ENCODE measurements at regions not wholly inside any gene's neighbourhood (a gene's known extent, or its start where the extent isn't known, plus 50 kb on each side); places are given as distances from the start of the nearest gene placed in this dataset.
"Not testable (repeated sequence)": the region's sequence is repeated elsewhere in the genome, so short reads cannot be mapped to it uniquely, and the experiment has no call there.

DNA sequence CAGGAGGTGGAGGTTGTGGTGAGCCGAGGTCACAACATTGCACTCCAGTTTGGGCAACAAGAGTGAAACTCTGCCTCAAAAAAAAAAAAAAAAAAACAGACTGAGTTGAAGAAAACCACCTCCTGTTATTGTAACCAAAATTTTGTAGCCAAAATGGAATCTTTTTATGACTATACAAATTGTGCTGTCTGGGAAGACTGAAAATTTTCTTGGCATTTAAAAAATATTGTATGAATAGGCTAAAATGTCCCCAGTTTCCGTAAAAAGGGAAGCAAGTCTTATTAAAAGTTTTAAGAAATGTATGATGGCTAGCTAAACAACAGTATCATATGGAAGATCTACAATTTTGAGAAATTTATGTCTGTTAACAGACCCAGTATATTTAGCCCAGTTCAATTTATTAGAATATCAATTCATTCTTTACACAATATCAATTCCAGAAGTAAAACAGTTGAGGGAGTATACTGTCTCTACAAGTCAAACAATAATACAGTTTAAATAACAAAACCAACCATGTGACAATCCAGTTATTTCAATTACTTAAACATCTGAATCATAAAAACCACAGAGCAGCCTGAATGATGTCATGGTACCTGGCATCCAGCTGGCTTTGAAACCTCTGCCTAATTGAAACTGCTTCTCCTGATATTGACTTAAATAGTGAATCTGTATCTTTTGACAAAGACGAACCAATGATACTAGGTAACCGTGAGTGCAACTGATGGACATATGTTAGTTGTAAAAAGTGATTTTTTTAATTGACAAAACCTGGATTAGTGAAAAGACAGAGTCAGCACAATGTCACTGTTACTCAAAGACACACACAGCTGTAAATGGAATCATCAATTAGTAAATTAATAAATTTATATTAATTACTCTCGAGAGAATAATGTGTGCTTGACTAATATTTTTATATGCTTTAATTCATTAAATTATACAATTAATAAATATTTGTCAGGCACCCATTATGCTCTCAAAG, 166.6 kb upstream of the MARCKS start:
- no peak for DNase-seq

- no peak for DNase-seq
Observed at GRCh38 chr6:113691260-113691656, 165.9 kb upstream of the MARCKS start.

DNA sequence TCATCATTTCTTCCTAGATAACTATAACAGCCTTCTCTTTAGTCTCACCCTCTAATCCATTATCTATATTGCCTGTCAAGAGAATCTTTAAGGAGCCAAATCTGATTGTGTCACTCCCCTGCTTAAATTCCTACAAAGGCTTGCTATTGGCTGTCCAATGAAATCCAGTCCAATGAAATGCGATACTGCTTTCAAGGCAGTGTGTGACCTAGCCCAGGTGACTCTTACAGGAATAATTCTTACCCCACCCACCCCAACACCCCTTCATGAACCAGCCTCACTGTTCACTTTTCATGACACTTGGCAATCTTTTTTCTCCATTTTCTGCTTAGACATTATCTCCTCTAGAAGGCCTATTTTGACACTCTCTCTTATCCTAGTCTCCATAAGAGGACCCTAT, 163.3 kb upstream of the MARCKS start:
- DNase-seq, result no peak

GRCh38 chr6:113694278-113695077, 162.7 kb upstream of the MARCKS start:
- DNase-seq, result no peak

DNA sequence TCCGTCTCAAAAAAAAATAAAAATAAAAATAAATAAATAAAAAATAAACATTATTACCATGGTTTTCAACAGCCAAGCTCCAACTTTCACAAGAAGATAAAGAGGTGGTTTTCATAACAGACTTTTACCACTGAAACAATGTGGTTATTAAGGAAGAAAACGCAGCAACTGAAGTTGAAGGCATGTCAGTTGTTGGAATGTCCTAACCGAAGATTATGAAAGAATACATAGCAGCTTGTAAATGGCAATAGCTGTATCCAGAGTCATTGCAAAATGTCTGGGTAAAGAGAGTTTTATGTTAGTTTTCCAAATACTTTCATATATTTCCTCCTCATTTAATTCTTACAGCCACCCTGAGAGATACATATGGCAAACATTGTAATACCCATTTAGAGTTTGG, 161.6 kb upstream of the MARCKS start:
- DNase-seq, result no peak

DNA sequence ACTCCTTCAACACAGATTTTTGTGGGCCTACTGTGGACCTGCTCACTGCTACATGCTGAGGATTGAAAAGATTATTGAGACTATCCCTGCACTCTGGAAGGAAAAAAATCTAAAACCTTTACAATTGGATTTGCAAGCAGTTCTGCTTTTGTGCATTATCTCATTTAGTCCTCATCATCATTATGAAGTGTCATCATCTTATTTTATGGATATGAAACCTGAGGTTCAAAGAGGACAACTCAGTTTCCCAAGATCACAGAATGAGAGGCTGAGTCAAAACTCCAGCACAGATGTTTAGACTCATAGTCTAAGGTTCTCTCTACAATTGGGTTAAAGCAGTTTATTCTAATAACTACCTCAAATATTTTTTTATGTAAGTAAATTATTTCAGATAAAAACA, 160.2 kb upstream of the MARCKS start:
- no peak for DNase-seq

GRCh38 chr6:113697632-113698410, 159.3 kb upstream of the MARCKS start:
- no peak for DNase-seq

DNA sequence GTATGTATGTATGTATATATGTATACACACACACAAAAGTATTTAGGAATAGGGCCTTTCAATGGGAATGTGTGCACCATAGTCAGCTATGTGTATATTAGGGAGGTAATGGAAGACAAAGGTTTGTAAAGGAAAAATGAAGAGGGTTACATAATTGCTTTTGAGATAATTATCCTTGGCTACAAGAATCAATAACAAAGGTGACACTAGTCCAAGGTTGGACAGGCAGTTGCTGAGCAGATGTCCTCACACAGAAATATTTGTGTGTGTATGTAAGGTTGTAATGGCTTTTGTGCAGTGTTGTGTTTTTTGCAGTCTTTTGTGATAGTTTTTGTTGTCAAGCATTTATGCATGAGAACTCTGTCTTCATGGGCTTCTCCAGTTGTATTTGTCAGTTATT, 157.9 kb upstream of the MARCKS start:
- DNase-seq, result no peak

DNA sequence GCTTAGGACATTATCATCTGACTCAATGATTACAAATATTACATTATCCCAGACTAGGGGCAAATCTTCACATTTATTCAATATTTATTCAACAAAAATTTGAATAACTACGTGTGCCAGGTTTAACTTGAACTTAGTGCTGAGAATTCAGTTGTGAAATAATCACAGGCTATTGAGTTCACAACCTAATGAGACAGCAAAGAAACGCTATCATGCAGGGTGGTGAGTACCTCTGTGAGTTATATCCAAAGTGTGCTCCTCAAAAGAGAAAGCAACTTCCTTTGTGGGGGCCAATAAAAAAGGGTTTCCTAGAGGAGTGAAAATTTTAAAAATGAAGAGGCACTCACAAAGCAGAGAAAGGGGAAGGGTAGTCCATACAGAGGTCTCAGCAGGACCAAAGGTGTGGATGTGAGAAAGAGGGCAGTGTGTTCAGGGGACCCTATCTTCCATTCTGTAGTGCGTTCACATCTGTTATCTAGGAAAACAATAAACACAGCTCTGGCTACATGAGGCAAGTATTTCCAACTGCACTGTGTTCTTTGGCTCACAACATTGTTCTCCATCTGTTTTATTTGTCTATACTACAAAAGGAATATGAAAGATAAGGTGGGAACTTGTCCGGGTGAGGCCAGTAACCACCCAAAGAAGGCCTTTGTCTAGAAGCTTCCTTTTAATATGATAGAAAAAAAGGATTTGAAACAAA, 155.4 kb upstream of the MARCKS start:
- DNase-seq, result no peak

- no peak for DNase-seq
Observed at GRCh38 chr6:113707194-113707593, 150.0 kb upstream of the MARCKS start.

DNA sequence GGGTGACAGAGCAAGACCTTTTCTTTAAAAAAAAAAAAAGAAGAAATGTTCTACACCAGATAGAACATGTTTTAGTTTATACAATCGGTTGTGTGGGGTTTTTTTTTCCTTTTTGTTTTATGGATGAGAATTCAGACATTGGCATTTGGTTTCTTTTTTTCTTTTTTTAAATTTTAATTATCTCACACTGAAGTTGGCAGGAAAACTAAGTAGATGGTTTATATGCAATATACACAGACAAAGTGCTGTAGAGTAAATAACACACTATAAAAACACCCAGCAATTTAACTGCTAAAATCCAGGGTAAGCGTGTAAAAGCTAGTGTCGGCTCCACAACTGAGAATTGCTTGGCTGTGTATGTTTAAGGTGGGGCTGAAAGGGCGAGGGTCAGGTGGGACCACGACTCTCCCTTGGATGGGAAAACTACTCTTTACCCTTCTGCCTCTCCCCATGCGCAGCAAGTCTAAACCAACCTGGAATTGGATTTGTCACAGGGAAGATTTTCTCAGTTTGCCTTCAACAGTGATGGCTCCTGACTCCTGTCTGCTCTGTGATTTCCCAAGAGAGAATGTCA, 147.1 kb upstream of the MARCKS start:
- DNase-seq, result no peak

DNA sequence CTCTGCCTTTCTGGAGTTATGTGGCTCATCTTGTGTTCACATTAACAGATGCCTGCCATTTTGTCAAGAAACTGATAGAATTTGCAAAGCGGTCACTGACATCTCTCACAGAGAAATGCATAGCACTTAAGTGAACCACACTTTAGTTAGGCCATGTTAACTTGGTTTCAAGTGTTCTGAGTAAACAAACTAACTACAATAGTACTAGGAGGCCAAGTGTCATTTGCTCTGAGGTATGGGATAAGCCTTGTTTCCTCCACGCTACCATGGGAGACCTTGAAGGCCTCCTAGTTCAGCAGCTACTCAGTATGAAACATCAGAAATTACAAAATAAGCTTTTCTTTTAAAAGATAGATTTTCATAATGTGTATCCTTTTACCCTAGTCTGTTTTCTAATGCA, 143.5 kb upstream of the MARCKS start:
- DNase-seq, result no peak

- DNase-seq, result no peak
Observed at GRCh38 chr6:113718588-113718987, 138.6 kb upstream of the MARCKS start.

- DNase-seq, result no peak
Observed at GRCh38 chr6:113719064-113719463, 138.1 kb upstream of the MARCKS start.

DNA sequence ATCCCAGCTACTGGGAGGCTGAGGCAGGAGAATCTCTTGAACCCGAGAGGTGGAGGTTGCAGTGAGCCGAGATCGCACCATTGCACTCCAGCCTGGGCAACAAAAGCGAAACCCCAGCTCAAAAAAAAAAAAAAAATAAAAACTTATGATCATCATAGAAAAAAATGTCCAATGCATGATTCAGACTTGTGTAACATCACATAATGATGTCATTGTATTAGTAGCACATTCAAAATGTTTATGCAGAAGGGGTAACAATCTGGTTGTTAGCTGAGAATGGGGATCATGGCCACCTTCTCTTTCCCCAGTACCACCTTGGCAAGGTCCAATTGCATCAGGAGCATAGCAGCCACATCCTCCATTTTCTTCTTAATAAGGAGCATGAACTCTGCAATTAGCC, 137.6 kb upstream of the MARCKS start:
- DNase-seq, result no peak

- no peak for DNase-seq
Observed at GRCh38 chr6:113723182-113723581, 134.0 kb upstream of the MARCKS start.

GRCh38 chr6:113724927-113725326, 132.2 kb upstream of the MARCKS start:
- DNase-seq, result not testable (repeated sequence)

- no peak for DNase-seq
Observed at GRCh38 chr6:113731541-113731940, 125.6 kb upstream of the MARCKS start.

DNA sequence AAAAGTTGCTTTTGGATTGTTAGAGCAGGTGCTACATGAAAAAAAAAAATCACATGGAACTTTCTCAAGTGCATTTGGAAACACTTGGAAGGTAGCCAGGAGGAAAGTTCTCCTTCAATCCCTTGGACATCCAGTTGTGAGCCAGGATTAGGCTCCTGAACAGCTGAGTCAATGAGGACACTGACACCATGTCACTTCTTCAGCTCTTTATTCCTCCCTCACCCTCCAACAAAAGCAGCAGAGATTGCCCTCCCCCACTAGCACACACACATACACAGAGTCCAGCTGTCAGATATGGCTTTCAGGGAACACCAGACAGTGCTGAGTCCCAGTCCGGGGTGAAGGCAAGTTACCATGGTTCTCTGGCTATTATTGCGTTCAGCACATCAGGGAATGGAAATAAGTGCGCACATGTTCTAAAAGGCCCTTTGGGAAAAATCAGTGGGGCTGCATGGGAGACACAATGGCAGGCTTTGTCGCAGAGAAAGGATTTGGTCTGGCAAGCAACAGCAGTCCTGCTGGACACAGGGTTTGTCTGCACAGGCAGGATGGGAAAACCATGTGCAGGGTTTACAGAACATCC, 124.7 kb upstream of the MARCKS start:
- peak; percentile 81 for DNase-seq

DNA sequence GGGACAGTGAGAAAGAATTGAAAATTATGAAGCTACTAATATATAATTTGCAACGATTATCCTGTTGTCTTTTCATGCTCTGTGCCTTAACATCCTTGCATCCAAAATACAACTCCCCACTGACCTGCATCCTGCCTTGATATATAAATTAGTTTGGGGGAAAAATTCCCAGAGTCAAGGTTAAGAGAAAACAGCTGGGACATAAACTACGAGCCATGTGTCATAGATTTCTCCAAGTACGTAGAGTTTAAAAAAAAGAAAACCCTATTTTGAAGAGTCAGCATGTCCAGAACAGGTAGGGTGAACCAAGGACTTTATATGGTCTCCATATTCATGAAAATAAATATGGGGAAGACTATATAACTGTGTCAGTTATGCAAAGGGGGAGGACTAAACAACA, 123.8 kb upstream of the MARCKS start:
- peak; percentile 62 for DNase-seq

GRCh38 chr6:113734982-113735381, 122.2 kb upstream of the MARCKS start:
- DNase-seq, result no peak

Measured in hindlimb muscle (tissue), 1 donor.